ENCODE measurements at regions not wholly inside any gene's neighbourhood (a gene's known extent, or its start where the extent isn't known, plus 50 kb on each side); places are given as distances from the start of the nearest gene placed in this dataset.
"Not testable (repeated sequence)": the region's sequence is repeated elsewhere in the genome, so short reads cannot be mapped to it uniquely, and the experiment has no call there.

DNA sequence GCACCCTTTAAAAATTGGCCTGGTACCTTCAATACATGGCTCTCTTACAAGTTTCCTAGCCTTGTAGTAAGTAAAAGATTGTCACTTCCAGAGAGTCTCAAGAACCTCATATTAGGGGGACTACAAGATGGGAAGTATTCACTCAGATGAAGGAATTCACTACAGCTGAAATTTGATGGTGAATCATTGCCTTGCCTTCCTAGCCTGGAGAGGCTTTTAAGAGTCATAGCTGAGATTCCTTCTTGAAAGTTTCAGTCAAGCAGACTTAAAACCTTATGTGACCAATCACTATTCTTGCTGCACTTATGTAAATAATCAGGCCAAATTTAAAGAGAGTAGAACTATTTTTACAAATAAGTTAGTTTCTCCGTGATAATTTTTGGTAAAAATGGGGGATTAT lies 451.6 kb downstream of the TRHDE start:
- DNase-seq (ENCODE audit: low spot score): no peak

DNA sequence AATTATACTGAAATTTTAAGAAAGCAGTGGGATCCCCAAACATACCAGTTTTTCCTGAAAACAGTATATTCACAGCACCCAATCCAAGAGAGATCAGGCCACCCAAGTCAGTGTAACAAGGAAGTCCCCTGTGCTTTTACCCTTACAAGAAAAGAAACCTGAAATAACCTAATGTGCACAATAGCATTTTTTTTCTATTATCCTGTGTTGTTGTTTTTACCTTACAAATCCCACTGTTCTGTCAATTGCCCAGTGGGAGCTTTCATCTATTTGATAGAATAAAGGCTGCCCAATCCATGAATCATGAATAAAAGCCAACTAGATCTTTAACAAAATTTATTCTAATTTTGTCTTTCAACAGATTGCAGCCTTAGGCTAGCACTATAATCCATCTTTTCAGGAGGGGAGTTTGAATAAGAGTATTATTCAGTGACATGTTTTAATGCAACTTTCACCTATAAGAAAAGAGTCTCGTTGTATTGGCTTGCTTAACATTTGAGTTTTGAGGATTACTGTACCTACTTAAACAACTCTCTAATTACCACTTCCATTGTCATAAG lies 457.4 kb downstream of the TRHDE start:
- no peak for DNase-seq (ENCODE audit: low spot score)

GRCh38 chr12:72734581-72734980 lies 462.4 kb downstream of the TRHDE start:
- no peak for DNase-seq (ENCODE audit: low spot score)

DNA sequence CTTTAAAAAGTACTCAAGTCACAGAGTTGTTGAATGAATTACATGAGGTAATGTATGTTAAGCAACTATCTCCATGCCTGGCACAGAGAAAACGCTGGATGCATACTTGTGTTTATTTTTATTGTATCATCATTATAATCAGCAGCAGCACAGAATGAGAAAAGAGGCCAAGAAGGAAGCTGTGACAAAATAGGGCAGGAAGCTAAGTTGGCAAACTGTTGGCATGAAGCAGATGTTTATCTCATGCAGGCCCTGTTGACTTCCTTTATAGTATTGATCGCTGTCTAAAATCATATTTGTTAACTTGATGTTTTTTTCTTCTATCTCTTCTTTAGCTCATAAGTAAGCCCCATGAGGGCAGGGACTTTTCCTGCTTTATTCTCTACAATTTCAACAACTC lies 466.6 kb downstream of the TRHDE start:
- no peak for DNase-seq (ENCODE audit: low spot score)

DNA sequence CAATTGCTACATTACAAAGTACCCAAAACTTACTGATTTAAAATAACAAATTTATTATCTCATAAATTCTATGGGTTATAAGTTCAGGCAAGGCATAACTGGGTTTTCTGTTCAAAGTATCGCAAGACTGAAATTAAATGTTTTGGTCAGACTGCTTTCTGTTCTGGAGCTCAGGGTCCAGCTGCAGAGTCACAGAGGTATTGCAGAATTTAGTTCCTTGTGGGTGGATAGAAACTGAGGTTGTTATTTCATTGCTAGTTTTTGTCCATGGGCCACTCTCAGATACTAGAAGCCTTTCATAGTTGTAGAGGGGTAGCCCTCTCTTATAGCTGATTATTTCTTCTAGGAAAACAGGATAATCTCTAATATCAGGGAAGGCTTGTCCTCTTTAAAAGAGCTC lies 467.9 kb downstream of the TRHDE start:
- DNase-seq (ENCODE audit: low spot score): no peak

DNA sequence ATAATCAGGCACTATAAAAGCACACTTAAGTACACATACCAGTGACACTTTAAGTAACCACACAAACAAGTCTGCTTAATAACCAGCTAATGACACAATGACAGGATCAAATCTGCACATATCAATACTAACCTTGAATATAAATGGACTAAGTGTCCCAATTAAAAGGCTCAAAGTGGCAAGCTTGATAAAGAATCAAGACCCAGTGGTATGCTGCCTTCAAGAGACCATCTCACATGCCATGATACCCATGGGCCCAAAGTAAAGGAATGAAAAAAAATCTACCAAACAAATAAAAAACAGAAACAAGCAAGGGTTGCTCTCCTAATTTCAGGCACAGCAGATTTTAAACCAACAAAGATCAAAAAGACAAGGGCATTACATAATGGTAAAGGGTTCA lies 470.4 kb downstream of the TRHDE start:
- no peak for DNase-seq (ENCODE audit: low spot score)

DNA sequence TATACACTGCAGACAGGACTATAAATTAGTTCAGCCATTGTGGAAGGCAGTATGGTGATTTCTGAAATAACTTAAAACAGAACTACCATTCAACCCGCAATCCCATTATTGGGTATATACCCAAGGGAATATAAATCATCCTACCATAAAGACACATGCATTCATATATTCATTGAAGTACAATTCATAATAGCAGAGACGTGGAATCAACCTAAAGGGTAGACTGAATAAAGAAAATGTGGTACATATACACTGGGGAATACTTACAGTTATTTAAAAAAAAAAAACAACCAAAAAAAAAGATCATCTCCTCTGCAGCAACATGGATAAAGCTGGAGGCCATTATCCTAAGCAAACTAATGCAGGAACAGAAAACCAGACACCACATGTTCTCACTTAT lies 473.9 kb downstream of the TRHDE start:
- no peak for DNase-seq (ENCODE audit: low spot score)

GRCh38 chr12:72747111-72747849 lies 475.1 kb downstream of the TRHDE start:
- DNase-seq (ENCODE audit: low spot score): no peak

GRCh38 chr12:72748971-72749370 lies 476.8 kb downstream of the TRHDE start:
- DNase-seq (ENCODE audit: low spot score): no peak

DNA sequence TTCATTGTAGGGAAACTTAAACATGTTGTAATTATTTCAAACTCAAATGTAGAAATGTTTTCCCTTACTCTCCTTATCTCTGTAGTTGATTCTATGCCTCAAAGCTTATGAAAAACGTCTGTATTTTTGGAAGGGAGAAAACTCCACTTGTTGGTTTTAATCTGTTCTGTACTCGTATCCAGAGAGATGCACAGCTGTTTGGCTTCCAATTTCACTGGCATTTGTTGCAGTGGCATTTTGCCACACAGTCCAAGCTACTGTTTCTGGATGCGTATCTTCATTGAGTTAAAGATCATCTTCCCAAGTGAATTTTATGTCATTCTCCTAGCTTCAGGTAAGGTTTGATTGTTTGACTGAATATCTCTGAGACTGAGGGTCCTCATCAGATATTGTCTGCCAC lies 481.4 kb downstream of the TRHDE start:
- DNase-seq (ENCODE audit: low spot score): no peak

- not testable (repeated sequence) for DNase-seq (ENCODE audit: low spot score)
These were observed 481.9 kb downstream of the TRHDE start for GRCh38 chr12:72754026-72754425.

GRCh38 chr12:72766517-72766916 lies 494.3 kb downstream of the TRHDE start:
- no peak for DNase-seq (ENCODE audit: low spot score)

- no peak for DNase-seq (ENCODE audit: low spot score)
These were observed 501.9 kb downstream of the TRHDE start for GRCh38 chr12:72774023-72774422.

DNA sequence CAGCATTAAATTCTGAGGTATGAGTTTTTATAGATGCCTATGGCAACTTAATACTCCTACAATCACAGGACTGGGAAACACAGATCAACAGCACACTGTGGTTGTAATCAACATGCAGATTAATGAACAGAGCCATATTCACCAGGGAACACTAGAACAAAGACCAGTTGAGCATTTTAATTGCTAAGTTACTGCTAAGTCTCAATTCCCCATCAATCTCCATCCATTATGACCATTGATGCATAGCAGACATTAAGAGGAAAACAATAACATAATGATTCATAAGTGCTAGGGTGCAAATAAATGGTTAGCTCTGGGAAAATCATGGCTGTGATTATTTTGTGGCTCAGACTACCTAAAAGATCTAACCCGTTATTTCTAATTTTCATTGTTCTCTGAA lies 505.6 kb downstream of the TRHDE start:
- DNase-seq (ENCODE audit: low spot score): no peak

GRCh38 chr12:72790273-72790672 lies 518.1 kb downstream of the TRHDE start:
- DNase-seq (ENCODE audit: low spot score): no peak

- no peak for DNase-seq (ENCODE audit: low spot score)
These were observed 520.7 kb downstream of the TRHDE start for GRCh38 chr12:72792889-72793288.

- no peak for DNase-seq (ENCODE audit: low spot score)
These were observed 521.6 kb downstream of the TRHDE start for GRCh38 chr12:72793796-72794195.

DNA sequence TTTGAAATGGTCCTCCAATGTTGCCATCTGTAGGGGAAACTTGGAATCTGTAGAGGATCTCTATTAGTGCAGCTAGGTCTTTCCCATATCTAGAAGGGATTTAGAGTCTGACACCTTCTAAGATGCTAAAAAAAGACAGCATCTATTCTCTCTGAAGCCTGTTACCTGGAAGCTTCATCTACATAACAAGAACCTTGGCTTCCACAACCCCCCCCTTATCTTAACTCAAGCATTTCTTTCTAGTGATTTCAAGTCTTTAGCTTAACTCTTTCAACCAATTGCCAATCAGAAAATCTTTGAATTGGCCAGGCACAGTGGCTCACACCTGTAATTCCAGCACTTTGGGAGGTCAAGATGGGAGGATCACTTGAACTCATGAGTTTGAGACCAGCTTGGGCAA lies 543.3 kb downstream of the TRHDE start:
- DNase-seq (ENCODE audit: low spot score): no peak

DNA sequence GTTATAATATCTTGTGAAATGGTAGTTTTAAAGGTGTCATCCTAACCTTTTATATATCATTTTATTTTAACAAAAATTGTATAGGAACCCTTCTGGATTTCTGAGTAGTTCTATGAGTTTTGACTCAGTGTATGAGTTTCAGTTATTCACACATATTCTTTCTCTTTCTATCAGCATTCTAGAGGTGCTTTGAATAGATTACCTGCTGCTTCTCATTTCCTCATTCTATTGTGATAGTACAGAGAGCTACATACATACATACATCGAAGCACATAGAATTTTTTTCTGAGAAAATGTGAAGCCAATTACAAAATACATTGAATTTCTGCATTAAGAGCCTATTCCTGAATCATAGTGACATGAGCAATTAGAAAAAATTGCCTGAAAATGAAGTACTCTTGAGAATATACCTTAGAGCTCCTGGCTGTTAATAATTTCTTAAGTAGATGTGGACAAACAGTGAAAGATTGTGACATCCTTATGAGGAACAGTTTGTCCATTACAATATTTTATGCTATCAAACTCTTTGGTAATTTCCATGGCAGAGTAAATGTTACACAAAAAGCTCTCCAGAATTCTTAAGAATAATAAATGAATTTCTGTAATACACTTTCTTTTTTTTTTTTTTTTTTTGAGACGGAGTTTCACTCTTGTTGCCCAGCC lies 556.6 kb downstream of the TRHDE start:
- DNase-seq (ENCODE audit: low spot score): no peak

GRCh38 chr12:72829838-72830237 lies 557.7 kb downstream of the TRHDE start:
- no peak for DNase-seq (ENCODE audit: low spot score)

DNA sequence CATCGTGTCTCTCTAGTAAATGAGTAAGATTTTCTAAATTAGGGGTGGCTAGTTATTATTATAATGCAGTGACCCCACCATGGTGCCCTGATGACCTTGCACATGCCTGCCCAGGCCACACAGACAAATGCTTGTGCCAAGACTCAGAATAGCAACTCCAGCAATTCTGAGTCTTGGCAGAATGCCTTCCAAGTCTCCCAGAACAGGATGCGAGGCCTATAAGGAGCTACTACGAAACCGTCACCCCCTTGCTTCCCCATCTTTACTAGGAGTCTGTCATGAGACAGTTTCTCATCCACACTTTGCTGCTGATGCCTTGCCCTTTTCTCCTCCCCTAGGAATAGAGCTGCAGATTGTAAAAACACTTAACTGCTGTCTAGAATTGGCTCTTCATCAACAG lies 559.9 kb downstream of the TRHDE start:
- DNase-seq (ENCODE audit: low spot score): no peak

DNA sequence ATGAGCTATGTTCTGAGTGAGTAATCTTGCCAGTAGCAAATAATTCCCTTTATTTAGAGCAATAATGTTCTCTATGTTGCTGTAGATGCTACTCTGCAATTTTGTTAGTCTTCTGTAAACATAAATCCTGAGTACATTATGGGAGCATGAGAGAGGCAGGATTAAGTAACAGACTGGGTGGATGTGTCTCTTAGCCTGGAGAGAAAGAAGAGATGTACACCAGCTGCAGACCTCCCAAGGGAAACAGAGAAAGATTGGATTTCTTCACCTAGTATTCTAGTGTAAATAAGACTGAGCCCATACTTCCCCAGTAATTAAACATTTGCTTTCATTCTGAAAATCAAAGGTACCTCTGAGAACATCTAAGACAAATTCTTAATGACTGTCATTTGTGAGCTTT lies 564.0 kb downstream of the TRHDE start:
- no peak for DNase-seq (ENCODE audit: low spot score)

DNA sequence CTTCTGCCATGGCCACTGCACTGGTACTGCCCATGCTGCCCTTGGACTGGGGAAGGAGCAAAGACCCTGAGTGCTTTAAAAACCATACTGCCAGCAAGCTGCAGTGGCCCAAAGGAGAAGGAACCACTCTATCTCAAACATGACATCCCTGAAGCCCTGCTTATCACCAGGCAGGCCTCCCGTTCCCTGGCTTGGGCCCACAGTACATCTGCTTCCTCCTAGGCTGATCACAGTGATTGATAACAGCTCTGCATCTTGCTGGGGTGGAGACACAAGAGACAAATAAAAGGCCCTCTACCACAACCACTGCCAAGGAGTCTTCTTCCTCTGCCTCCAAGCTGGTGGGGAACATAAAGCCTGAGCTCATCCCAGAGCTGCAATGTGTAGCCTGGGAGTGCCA lies 567.5 kb downstream of the TRHDE start:
- DNase-seq (ENCODE audit: low spot score): no peak

DNA sequence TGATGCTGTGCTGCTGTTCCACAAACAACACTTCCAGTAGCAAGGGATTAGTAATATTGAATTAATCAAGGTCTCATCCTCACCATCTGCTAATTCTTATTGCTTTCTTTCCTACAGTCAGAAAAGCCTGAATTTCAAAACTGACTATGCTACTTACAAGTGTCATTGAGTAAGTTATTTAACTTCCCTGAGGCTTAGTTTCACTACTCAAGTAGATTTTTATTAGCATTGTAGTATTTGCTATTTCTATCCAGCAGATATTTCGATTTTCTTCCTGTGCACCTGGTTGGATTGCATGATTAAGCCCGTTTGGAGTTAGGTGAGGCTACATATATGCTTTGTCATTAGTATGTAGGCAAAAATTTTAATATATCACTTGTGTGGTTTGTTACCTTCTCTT lies 591.5 kb downstream of the TRHDE start:
- no peak for DNase-seq (ENCODE audit: low spot score)
